GM10248 (cell line): ENCODE measurements at regions not wholly inside any gene's neighbourhood (a gene's known extent, or its start where the extent isn't known, plus 50 kb on each side); places are given as distances from the start of the nearest gene placed in this dataset.
A peak's percentile ranks its signal among the peaks of the same experiment; 100 is the strongest.
"Not testable (repeated sequence)": the region's sequence is repeated elsewhere in the genome, so short reads cannot be mapped to it uniquely, and the experiment has no call there.

Experiments used
- CTCF ChIA-PET: fragments of 300-600 bp; sonication (Branson Sonifier 250); formaldehyde crosslinking; extraction: SDS; loops from one replicate; lab custom pipeline; 2021; ENCODE audit warnings: antibody characterized with exemption; lab: Yijun Ruan, JAX
- POLR2A ChIA-PET: fragments of 350-650 bp; sonication (Branson Sonifier 250); formaldehyde crosslinking; extraction: SDS; loops from one replicate; lab custom pipeline; 2020; ENCODE audit warnings: antibody characterized with exemption; lab: Yijun Ruan, JAX
- DNase-seq: peaks from one replicate; pipeline ENCODE4 v3.0.0; 2012; ENCODE audit errors: extremely low spot score
- CTCF ChIP-seq: IDR thresholded peaks from 2 replicates; pipeline ENCODE4 v1.5.1; 2012; ENCODE audit warnings: mild to moderate bottlenecking, low read depth; ENCODE audit errors: extremely low read depth, missing control alignments, control extremely low read depth

GRCh38 chr2:138081225-138082073, 117.2 kb downstream of the HNMT start:
- no peak for TF ChIP-seq CTCF
- ChIA-PET POLR2A (no interaction called here), CTCF (interaction anchor here (1.0 to 2.0 kb wide), 3 partner anchors 9 to 14 kb away, joined by 3 to 16 read pairs (median 4); no protein-coding TSS in a partner anchor)
- no peak for DNase-seq

GRCh38 chr2:138084206-138084605, 119.9 kb downstream of the HNMT start:
- ChIA-PET POLR2A (no interaction called here), CTCF (no interaction called here)
- no peak for DNase-seq
- no peak for TF ChIP-seq CTCF

GRCh38 chr2:138085441-138085840, 121.2 kb downstream of the HNMT start:
- DNase-seq, POLR2A ChIA-PET: not testable (repeated sequence)
- CTCF ChIA-PET: interaction anchor here (0.8 kb wide), 1 partner anchor 175 kb away, joined by 3 read pairs; no protein-coding TSS in a partner anchor

- CTCF ChIA-PET: no interaction called here
- POLR2A ChIA-PET: no interaction called here
- TF ChIP-seq CTCF: no peak
- no peak for DNase-seq
Observed at GRCh38 chr2:138086576-138086975, 122.3 kb downstream of the HNMT start.

GRCh38 chr2:138087751-138088593, 123.7 kb downstream of the HNMT start:
- ChIA-PET POLR2A (no interaction called here), CTCF (interaction anchor here (1.1 kb wide), 1 partner anchor 9 kb away, joined by 4 read pairs; no protein-coding TSS in a partner anchor)
- no peak for DNase-seq
- TF ChIP-seq CTCF: no peak

GRCh38 chr2:138090330-138090729, 126.1 kb downstream of the HNMT start:
- POLR2A ChIA-PET: no interaction called here
- DNase-seq: peak; percentile 39
- TF ChIP-seq CTCF: peak; percentile 55
- CTCF ChIA-PET: interaction anchor here (0.8 to 3.5 kb wide), 20 partner anchors 9 to 736 kb away, joined by 3 to 34 read pairs (median 5); no protein-coding TSS in a partner anchor
